GM18870 (cell line): ENCODE measurements at regions not wholly inside any gene's neighbourhood (a gene's known extent, or its start where the extent isn't known, plus 50 kb on each side); places are given as distances from the start of the nearest gene placed in this dataset.

Experiments
- ATAC-seq: cut with Tn5 transposase; IDR thresholded peaks from one replicate; pipeline ENCODE4 v1.9.1; 2021; ENCODE audit warnings: moderate library complexity; ENCODE audit not compliant: unreplicated experiment

DNA sequence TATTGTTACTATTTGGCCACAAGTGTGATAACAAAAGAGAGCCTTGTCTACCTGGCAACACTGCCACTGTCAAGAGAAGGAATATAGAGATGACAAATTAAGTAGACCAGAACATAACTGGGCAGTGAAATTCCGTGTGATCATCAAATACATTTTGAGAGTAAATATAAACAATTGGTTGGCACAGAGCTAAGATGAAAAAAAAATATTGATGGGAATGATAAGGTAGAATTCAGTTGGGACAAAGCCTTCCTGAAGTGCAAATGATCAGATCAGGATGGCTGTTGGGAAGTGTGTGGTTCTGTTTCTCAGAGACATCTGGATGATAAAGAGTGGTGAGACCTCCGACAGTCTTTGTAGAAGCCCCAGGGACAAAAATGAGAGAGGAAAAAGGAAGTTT, 205.5 kb upstream of the CAMK1G start:
- ATAC-seq: no peak

DNA sequence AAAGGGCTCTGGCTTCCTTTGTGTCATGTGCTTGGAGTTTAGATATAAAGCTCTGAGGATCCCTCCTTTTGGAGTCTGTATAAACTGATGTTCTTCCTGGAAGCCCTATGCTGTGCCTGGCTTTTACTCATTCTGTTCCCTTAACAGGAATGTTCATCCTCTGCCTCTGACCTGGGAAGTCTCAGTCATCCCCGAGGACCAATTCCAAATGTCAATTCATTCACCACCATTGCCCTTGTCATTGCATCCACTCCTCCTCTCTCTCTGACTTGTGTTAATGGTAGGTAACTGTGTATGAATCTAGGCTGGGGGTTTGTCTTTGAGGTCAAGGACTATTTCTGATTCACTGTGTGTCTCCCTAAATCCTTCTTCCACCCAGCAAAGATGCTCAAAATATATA, 204.2 kb upstream of the CAMK1G start:
- no peak for ATAC-seq

DNA sequence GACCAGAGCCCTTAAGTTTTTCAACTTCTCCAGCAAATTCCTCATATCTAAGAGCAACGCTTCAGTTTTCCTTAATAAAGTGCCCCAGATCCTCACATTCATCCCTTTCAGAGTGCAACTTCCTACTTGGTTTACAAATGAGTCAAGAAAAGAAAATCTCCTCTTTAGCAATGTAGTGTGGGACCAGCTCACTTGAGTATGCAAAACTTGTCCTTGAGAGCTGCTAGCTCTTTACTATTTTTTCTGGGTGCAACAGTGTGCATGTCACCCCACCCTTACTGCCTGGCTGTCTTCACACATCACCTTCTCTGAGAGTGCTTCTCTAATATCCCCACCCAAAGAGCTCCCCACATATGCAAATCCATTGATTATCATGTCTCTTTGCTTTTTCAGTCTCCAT, 203.1 kb upstream of the CAMK1G start:
- ATAC-seq: no peak

DNA sequence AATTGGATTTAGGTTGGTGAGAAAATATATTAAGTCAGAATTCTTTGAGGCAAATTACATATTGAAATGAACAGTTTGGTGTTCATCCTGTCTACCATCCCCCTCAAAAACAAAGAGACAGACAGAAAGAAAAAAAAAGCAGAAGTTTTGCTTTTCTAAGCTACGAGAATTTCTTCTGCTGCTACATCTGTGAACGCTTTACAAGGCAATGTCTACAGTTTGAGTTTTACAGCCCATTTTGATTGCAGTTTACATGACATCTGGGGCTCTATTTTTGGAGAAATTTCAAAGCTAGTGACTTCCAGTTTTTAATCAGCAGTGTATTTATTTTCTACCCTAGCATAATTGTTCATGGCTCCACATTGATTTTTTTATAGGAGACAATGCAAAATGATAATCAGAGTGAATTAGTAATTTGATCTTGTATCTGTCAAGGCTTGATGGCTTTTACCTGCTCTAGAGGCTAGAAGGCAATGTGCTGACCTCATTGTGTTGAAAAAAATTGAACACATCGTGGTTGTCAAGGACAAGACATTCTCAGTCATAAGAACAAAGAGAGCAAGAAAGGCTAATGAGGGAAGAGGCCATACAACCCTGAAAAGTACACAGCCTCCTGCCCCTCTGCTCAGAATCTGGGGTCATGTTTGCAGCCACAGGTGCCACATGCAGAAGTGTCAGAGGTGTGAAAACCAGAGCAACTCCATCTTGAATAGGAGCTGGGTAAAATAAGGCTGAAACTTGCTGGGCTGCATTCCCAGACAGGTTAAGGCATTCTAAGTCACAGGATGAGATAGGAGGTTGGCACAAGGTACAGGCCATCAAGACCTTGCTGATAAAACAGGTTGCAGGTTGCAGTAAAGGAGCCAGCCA, 201.0 kb upstream of the CAMK1G start:
- ATAC-seq: no peak

DNA sequence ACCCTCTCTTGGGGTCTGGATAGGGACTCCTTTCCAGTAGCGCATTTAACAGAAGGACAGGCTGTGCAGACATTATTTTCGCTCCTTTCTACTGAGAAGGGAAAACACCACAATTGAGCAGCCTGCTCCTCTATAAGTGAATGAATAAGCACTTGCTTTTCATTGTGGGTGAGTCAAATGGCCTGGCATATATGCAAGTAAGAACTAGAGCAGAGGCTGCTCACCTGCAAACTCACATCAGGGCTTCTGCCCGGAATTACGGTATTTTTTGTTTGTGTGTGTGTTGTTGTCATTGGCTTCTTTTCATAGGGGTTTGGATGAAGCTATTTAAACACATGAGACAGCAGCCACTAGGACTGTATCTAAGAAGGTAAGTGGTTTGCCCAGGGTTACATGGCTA, 200.1 kb upstream of the CAMK1G start:
- no peak for ATAC-seq

DNA sequence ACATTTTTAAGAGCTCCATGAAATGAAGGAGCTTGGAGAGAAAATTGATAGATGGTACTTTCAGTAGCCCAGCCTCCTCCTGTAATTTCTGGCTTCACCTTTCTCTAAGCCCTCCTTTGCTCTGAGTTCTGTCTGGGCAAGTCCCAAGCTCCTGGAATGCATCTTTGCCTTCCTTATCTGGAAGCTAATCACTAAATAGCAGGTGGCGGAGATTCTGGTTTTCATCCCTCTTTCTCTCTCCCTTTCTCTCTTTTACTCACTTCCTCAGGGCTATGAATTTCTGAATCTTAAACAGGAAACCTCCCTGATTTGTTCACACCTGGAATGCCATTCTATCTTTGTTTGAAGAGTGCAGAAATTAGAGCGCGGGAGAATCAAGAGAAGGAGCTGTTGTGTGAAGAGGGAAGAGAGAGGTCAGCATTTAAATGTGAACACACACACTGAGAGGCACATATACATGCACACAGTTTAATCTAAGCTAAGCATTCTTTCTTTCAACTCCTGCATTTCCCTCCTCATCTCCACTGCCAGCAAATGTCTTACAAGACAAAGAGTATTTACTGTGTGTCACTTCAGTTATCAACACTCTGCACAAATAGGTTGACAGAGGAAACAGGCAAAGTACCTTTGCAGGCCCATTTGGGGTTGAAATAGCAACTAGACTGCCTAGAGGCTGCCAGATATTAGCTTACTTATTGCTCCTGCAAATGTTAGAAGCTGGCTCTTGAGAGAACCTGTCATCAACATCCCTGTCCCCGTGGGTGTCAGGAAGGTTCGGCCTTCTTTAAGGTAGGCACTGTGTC, 199.4 kb upstream of the CAMK1G start:
- ATAC-seq: no peak

DNA sequence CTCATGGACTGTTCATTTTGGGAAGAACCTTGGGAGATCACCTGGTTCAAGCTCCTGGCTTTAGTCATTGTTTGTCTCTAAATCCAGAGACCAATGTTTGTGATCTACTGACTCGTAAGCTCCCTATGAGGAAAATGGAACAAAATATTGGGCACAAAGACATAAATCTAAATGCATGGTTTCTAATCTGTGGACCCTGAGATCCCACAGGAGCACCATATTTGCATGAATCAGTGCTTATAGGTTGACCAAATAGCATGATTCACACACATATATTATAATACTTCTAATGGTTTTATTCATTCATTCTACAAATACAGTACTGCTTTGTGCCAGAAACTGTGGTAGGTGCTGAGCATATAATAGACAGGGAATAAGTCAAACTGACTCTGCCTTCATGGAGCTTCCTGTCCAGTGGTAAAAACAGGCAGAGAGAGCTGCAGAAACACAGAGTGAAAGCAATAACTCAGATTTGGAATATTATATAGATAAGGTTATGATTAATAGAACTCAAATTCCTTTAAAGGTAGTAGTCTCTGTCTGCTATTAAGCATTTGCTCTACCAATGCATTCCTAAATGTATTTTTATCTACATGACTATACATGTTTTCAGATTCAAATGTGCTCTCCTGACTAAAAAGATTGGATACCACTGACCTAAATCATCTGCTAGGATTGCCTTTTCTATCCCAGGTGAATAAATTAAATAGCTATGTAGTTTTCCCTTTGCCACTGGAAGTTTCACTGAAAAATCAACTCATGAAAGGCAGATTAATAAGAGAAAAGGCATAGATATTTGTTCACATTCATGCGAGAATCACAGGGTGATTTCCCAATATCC, 198.6 kb upstream of the CAMK1G start:
- no peak for ATAC-seq

DNA sequence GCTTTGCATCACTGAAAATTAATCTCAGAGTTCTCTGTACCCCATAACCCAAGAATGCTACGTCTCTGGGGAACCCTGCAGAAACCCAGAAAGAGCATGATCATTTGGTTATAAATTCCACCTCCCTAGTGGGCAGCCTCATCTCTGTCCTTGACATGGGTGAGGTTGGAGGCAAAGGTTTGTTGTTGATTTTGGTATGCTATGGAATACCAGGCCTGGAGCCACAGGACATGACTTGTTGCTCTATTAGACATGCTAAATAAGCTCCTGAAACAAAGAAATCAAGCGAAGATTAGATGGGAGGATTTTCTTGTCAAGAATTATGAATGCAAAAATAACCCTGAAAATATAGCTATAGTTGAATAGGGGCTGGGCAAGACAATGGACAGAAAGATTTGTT, 197.4 kb upstream of the CAMK1G start:
- ATAC-seq: no peak

DNA sequence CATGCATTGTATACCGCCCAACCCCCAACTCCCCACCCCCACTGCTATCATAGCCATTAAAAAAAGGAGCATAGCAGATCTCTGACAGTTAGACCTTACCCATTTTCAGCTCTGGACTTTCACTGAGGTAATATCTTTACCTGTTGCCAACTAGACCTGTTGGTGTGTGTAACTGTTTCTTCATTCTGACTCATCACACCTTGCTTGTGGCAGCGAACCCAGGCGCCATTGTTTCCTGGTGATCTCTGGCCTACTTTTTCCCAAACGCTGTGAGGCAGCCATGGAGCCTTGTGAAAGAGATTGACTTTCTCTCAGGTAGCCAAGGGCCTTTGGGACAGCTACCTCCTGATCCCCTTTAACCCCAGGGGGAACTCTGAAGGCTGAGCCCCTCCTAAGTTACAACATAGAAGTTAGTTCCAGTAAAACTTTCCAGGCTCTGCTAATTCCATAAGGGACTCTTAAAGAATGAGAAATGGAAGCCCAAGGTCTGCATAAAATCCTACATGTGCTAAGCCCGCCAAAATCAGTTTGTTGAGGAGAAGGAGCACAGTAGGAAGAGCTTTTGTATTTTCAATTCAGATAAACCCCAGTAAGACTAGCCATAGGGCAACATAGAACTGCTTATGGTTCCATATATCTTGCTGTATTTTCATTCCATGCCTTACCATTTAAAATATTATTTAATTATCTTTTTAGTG, 196.1 kb upstream of the CAMK1G start:
- no peak for ATAC-seq

DNA sequence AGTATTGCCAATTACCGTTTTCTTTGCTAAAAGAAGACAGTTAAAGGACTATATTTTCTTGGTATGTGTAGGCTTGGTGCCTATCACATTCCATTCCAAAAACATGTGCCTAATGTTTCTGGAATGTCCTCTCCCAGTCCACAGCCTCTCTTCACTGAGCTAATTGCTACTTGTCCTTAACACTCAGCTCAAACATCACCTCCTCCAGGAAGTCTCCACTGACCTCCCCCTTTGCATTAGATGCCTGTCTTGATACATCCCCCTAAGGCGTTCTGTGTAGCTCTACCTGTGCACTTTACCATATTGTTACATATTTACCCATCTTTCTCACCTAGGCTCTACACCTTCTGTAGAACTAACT, 195.6 kb upstream of the CAMK1G start:
- ATAC-seq: no peak

DNA sequence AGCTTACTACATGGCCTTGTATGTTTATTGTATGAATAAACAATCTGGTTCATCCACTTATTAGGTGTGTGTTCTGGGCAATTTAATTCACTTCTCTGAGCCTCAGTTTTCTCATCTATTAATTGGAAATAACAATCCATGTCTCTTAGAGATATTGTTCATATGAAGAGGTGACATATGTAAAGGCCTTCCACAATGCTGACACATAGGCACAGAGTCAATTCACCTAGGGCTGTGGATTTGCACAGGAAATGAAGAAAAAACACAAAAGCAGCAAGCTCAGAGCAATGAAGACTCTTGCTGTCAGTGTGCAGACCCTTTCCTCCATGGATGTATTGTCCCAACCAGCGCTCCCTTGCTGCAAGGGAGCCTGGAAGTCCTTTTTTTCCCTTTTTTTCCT, 195.2 kb upstream of the CAMK1G start:
- no peak for ATAC-seq

DNA sequence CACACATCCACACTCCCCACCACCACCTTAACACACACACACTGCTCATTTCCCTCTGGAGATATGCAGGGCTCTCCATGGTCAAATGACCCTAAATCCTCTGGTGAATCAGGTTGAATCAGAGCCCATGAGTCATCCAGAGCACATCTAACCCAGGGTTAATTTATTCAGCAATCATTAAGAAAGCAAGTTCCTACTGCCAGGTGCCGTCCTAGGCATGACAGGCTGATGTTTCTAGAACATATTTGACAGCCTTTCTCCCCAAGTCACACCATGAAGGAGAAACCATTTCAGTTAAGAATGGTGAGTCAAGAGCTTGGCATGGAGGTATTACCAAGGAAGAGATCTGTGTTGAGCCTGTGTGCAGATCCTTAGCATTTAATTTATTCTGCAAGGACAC, 194.3 kb upstream of the CAMK1G start:
- no peak for ATAC-seq

DNA sequence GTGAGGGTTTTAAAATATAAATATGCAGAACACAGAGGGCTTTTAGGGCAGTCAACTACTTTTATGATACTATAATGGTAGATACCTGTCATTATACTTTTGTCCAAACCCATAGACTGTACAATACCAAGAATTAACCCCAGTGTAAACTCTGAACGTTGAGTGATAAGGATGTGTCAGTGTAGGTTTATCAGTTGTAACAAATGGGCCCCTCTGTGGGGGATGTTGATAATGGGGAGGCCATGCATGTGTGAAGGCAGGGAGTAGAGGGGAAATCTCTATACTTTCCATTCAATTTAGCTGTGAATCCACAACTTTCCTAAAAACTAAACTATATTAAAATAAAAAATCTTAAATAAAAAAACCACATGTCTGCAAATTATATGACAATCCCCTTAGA, 193.5 kb upstream of the CAMK1G start:
- no peak for ATAC-seq

DNA sequence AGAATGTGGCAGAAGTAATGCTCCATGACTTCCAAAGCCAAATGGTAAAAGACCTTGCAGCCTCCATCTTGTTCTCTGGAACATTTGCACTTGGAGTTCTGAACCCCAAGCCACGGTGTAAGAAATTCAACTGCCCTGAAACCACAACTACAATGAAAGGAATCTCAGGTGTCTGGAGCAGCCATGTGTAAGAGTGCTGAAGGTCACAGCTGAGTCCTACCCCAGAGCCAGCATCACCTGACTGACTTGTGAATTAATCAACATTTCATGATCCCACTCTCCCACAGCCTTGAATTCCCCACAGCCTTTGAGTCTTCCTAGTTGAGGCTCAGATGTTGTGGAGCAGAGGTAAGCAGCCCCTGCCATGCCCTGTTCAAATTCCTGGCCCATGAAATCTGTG, 192.8 kb upstream of the CAMK1G start:
- ATAC-seq: no peak

DNA sequence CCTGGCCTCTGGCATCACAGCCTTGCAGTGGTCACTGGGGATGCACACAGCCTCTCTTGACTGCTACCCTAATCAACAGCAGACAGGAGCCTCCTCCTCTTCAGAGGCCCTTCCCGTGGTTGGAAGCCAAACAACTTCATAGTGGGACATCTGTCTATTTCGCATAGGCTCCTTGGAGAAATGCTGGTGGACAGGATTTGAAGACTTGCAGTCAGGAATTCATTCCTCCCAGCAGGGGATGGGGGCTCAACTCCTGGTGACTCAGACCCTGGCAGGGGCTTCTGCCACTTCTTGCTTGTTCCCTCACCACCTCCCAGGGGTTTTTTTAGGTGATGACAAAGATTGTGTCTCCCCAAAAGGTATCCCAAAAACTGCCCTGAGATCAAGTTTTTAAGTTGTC, 191.7 kb upstream of the CAMK1G start:
- no peak for ATAC-seq

DNA sequence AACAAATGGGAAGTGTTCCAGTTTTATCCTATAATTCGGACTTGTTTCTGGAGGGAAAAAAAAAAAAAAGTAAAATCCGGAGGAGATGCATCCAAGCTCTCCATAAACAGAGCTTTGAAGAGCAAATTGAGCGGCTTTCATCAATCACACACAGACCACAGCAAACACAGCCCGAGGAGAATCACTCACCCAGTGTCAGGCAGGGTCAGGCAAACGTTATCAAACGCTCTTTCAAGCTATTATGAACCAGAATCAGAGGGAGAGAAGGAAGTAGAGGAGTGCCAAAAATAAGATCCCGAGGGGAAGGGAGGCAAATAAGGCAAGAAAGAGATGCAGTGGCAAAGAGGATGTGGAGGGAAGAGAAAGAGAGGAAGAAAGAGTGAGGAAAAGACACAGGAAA, 188.3 kb upstream of the CAMK1G start:
- ATAC-seq: no peak

DNA sequence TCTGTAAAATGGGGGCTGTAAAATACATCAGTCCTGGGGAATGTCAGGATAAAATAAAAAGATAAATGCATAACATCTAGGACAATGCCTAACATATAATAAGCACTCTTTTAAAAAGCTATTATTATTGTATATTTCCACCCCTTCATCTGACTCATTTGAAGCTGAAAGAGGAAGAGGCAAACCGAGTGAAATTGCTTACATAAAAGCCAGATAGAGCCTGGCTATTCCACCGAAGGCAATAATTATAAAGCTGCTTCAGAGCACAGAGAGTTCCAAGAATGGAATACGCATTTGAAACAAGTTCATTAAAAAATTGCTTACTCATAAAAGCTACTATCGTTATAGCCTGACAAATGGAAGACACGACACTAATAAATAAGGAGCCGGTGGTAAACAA, 186.1 kb upstream of the CAMK1G start:
- ATAC-seq: no peak

DNA sequence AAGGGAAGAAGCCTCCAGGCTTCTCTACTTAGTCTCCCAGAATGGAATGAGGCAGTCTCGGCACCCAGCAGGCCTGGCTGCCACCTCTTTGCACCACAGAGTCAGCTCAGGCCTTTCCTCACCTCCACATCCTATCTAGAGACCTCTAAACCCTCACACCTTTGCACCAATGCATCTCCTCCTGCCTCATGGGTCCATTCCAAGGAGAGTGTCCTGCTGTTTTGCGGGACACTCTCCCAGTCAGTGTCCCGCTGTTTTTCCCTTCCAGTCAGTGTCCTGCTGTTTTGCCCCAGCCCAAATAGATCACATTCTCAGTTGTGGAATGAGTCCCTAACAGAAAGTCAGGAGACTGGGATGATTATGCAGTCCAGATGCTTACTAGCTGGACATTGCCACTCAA, 185.6 kb upstream of the CAMK1G start:
- no peak for ATAC-seq

DNA sequence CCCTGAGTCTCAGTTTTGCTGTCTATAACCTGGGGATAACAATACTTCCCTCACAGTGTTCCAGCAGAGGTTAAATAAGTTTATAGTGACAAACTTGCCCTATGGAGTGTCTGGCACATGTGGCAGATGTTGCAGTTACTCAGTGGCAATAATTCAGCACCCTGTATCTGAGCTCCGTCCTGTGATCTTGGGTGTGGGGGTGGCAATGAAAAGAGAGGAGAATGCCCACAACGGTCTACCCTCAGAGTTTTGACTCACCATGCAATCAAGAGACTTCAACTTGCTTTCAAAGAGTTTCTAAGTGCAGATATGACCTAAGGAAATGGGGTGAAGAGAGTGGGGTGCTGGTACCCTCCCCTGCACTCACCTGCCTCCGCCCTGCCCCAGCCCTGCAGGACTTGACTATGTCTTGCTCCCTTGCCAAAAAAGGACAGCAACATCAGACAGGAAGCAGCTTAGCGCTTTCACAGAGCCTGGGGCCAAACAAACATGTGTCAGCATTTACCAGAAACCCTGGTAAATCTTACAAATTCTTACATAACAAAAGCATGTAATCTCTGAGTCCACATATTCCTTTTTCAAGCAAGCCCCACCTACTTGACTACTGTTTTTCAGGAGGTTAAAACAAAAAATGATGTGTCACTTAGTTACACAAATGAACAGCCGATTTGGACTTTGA, 185.1 kb upstream of the CAMK1G start:
- no peak for ATAC-seq

DNA sequence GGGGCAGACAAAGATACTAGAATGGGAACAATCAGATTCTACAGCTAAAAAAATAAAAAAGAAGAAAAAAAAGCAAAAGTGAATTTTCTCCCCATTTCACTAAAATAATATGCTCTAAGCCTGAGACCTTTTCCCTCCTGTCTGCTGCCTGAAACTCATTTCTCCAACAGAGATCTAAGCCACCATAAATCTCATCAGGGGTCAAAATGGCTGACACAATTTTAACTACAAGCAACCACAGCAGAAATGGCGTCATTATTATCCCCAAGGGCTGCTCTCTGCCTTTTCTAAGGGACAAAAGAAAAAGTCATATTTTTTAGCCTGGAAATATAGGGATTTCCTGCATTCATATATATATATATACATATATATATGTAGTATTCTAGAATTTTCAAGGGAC, 183.7 kb upstream of the CAMK1G start:
- no peak for ATAC-seq
